Gastroesophageal sphincter (tissue), 4 donors: ENCODE measurements at regions not wholly inside any gene's neighbourhood (a gene's known extent, or its start where the extent isn't known, plus 50 kb on each side); places are given as distances from the start of the nearest gene placed in this dataset.
A peak's percentile ranks its signal among the peaks of the same experiment; 100 is the strongest.

Experiments used
- ATAC-seq: fragments of 150-250 bp; one replicate; pipeline ENCODE4 v1.9.1; 2016; ENCODE audit warnings: mild to moderate bottlenecking, moderate library complexity
- H3K27ac ChIP-seq, 4 donors: fragments of 200-600 bp; sonication (generic) in 3 of 4; 1 replicate in 3 of 4; 2 replicates in 1 of 4; pipeline ENCODE4 v1.5.1; 2016 to 2019
- H3K27me3 ChIP-seq: fragments of 200-600 bp; sonication (generic); one replicate; pipeline ENCODE4 v1.5.1; 2019
- H3K36me3 ChIP-seq, 2 donors: fragments of 200-600 bp; sonication (generic); one replicate each; pipeline ENCODE4 v1.5.1; 2019; ENCODE audit warnings: control low read depth in 1 of 2
- H3K4me1 ChIP-seq, 3 donors: fragments of 200-600 bp; sonication (generic); 1 replicate in 2 of 3; 2 replicates in 1 of 3; pipeline ENCODE4 v1.5.1; 2016 to 2019; ENCODE audit warnings: control low read depth in 2 of 3
- H3K4me3 ChIP-seq, 2 donors: fragments of 200-600 bp; sonication (generic); one replicate each; pipeline ENCODE4 v1.5.1; 2019; ENCODE audit warnings: mild to moderate bottlenecking in 1 of 2, moderate library complexity in 1 of 2
- H3K9me3 ChIP-seq, 3 donors: fragments of 200-600 bp; sonication (generic); one replicate each; pipeline ENCODE4 v1.5.1; 2017 to 2019; ENCODE audit warnings: control low read depth in 2 of 3
- EP300 ChIP-seq: sonication (generic); formaldehyde crosslinking; IDR thresholded peaks from one replicate; pipeline ENCODE4 v1.6.1; 2017; ENCODE audit warnings: antibody characterized with exemption, mild to moderate bottlenecking
- POLR2A ChIP-seq, 2 donors: fragments of 450-650 bp; IDR thresholded peaks; one replicate each; pipeline ENCODE4 v1.6.1; 2017; ENCODE audit warnings: antibody characterized with exemption in 2 of 2, mild to moderate bottlenecking in 2 of 2, moderate library complexity in 1 of 2
- POLR2AphosphoS5 ChIP-seq: sonication (generic); formaldehyde crosslinking; IDR thresholded peaks from one replicate; pipeline ENCODE4 v1.6.1; 2017; ENCODE audit warnings: antibody characterized with exemption
- WGBS, 2 donors: methylation state at CpG; one replicate each; pipeline ENCODE4 v1.1.5; 2018; ENCODE audit warnings: low coverage in 1 of 2; 5-methylcytosine and 5-hydroxymethylcytosine counted together
- TF ChIP-seq, protein P1 (sequence below), 4 experiments: fragments of 200-600 bp in 2 of 4; fragments of 450-650 bp in 2 of 4; sonication (generic) in 1 of 4; IDR thresholded peaks; one replicate each; pipeline ENCODE4 v1.5.1; 2017 to 2019; ENCODE audit warnings: antibody characterized with exemption in 4 of 4, mild to moderate bottlenecking in 2 of 4, moderate library complexity in 2 of 4

DNA sequence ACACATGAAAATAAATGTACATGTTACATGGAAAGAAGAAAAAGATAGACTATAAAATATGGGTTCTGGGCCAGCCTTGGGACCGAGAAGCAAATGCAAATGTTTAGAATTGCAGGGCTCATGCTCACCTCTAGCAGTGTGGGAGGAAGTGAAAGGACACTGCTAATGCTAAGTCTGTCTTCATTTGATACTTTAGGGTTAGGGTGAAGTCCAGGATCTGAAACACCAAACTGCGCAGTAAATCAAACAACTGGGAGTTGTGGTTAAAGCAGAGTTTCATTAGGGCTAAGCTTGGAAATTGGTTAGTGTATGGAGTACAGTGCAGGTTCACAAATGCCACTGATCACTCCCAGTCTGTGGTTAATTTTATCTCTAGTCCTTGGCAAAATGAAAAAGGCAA, 73.2 kb upstream of the PDK4 start:
- 62 to 77% methylated on average over 2 of the region's 2 CpGs for WGBS, 2 donors
- no peak overlapping the region for H3K27ac ChIP-seq
- no peaks in the 10 kb centered on the region for H3K9me3 ChIP-seq

DNA sequence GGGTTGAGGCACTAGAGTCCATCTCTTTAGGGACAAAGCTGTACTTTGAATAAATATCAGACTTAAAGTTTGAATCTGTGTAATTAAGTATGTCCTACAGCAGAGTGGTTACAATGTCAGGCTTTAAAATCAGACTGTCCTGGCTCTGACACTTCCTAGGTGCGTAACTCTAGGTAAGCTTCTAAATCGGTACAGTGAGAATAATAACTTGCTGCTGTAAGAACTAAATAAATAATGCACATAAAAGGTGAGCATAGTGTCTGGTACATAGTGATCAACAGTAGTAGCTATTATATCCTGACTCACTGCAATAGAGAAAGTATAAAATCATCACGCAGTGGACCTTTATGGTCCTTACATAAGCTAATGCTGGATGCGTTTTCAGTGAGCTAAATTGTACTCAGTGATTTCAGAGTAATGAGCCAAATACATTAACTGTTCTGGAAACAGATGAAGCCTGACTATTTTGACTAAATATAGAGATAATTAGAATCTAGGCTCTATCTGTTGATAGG, 72.2 kb upstream of the PDK4 start:
- no peaks in the 10 kb centered on the region for H3K27me3 ChIP-seq
- H3K27ac ChIP-seq, result no peak overlapping the region
- TF ChIP-seq EP300 (no peak), POLR2A (IDR thresholded peaks at IDR 0.05) (no peak), POLR2AphosphoS5 (no peak)
- TF ChIP-seq, protein P1, sequence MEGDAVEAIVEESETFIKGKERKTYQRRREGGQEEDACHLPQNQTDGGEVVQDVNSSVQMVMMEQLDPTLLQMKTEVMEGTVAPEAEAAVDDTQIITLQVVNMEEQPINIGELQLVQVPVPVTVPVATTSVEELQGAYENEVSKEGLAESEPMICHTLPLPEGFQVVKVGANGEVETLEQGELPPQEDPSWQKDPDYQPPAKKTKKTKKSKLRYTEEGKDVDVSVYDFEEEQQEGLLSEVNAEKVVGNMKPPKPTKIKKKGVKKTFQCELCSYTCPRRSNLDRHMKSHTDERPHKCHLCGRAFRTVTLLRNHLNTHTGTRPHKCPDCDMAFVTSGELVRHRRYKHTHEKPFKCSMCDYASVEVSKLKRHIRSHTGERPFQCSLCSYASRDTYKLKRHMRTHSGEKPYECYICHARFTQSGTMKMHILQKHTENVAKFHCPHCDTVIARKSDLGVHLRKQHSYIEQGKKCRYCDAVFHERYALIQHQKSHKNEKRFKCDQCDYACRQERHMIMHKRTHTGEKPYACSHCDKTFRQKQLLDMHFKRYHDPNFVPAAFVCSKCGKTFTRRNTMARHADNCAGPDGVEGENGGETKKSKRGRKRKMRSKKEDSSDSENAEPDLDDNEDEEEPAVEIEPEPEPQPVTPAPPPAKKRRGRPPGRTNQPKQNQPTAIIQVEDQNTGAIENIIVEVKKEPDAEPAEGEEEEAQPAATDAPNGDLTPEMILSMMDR (IDR thresholded peaks at IDR 0.05), result no peak
- no peaks in the 10 kb centered on the region for H3K36me3 ChIP-seq
- no peaks in the 10 kb centered on the region for H3K4me1 ChIP-seq
- WGBS, 2 donors, result 79 to 93% methylated on average over 4 of the region's 4 CpGs
- no peak overlapping the region for H3K4me3 ChIP-seq
- no peak for ATAC-seq
- H3K9me3 ChIP-seq, result no peaks in the 10 kb centered on the region

More for the DNA sequence above, 73.2 kb upstream of the PDK4 start:
- no peak for ATAC-seq
- Histone ChIP-seq H3K4me1 (no peaks in the 10 kb centered on the region), H3K4me3 (no peak overlapping the region), H3K27me3 (no peaks in the 10 kb centered on the region), H3K36me3 (no peaks in the 10 kb centered on the region)
- TF ChIP-seq POLR2A (IDR thresholded peaks at IDR 0.05), result no peak
- TF ChIP-seq EP300, result no peak
- TF ChIP-seq POLR2AphosphoS5, result no peak
- TF ChIP-seq, protein P1 (IDR thresholded peaks at IDR 0.05), result no peak

DNA sequence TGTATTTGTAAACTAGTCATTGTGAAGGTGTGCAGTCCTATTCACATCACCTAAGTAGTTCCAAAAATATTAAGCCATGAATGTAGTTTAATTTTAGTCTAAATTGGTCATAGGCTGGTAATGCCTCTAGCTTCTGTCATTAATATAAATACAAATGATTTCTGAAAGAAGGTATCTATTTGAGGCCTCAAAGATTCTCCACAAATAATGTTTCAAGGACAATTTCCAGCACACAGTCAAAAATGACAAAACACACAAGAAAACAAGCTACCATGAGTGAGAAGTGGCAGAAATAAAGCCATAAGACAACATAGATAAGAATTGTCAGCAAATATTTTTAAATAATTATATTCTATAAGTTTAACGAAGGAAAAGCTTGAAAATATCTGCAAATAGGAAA, 66.7 kb upstream of the PDK4 start:
- Histone ChIP-seq H3K36me3 (no peaks in the 10 kb centered on the region), H3K27me3 (no peaks in the 10 kb centered on the region), H3K27ac (no peak overlapping the region), H3K9me3 (peaks cover 0 to 12% (median 0%) of the 10 kb centered on the region in 3 donors), H3K4me1 (no peaks in the 10 kb centered on the region), H3K4me3 (no peak overlapping the region)
- TF ChIP-seq, protein P1 (IDR thresholded peaks at IDR 0.05), result no peak
- TF ChIP-seq POLR2AphosphoS5 (no peak), EP300 (no peak)
- 60 to 67% methylated on average over 1 of the region's 1 CpG for WGBS, 2 donors
- no peak for ATAC-seq

DNA sequence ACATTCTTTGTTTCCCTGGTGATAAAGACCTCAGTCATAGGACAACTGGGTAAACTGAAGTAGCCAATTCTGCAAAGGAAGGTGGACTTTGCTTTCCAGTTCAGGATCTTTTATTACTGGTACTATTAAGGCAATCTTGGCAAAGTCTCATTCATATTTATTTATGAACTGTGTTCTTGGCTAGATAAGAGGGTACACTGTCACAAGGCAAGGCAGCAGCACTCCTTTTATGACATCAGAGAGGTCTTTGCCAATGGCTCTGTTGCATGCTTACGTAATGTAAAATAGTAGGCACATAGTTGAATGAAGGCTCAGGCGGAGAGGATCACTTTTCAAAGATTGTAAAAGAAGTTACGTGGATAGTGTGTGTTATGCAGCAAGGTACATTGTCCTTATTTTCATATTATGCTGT, 63.7 kb upstream of the PDK4 start:
- peak; percentile 70 for ATAC-seq
- no peak for TF ChIP-seq POLR2A (IDR thresholded peaks at IDR 0.05)
- TF ChIP-seq EP300, result peak; percentile 11
- peak; percentile 46 for TF ChIP-seq POLR2AphosphoS5
- TF ChIP-seq, protein P1 (IDR thresholded peaks at IDR 0.05), result no peak
- WGBS, 2 donors, result 69 to 76% methylated on average over 3 of the region's 3 CpGs

DNA sequence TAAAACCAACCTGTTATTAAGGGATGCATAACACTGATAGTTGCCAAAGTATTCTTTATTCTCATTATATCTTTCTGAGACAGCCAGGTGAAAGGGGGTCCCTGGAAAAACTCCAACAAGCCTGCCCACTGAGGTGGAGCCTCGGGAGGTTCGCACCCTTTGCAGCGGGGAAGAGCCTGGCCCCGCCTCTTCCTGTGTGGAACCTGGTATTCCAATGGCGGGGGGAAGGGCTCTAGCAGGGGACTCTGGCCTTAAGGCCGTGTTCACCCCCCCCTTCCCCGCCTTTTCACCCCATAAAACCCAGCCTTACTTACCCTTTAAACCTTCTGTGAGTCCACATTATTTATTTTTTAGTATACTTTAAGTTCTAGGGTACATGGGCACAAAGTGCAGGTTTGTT, 62.4 kb upstream of the PDK4 start:
- TF ChIP-seq POLR2AphosphoS5 (no peak), EP300 (no peak), POLR2A (IDR thresholded peaks at IDR 0.05) (no peak)
- TF ChIP-seq, protein P1 (IDR thresholded peaks at IDR 0.05), result no peak
- no peak overlapping the region for H3K27ac ChIP-seq
- H3K4me3 ChIP-seq, result no peak overlapping the region
- no peaks in the 10 kb centered on the region for H3K4me1 ChIP-seq
- no peaks in the 10 kb centered on the region for H3K36me3 ChIP-seq
- WGBS, 2 donors, result 63 to 84% methylated on average over 3 to 7 of the region's 7 CpGs
- no peaks in the 10 kb centered on the region for H3K27me3 ChIP-seq
- peaks cover 0 to 12% (median 0%) of the 10 kb centered on the region in 3 donors for H3K9me3 ChIP-seq
- ATAC-seq, result no peak

More for the DNA sequence above, 63.7 kb upstream of the PDK4 start:
- H3K27me3 ChIP-seq, result no peaks in the 10 kb centered on the region
- H3K27ac ChIP-seq, result no peak overlapping the region
- no peak overlapping the region for H3K4me3 ChIP-seq
- no peaks in the 10 kb centered on the region for H3K36me3 ChIP-seq
- peaks cover 0 to 12% (median 0%) of the 10 kb centered on the region in 3 donors for H3K9me3 ChIP-seq
- H3K4me1 ChIP-seq, result no peaks in the 10 kb centered on the region
